NCI-H1436 (cell line): ENCODE measurements at regions not wholly inside any gene's neighbourhood (a gene's known extent, or its start where the extent isn't known, plus 50 kb on each side); places are given as distances from the start of the nearest gene placed in this dataset.

ENCODE experiments used
- DNase-seq: peaks from one replicate; lab custom pipeline; 2025; lab: John Stamatoyannopoulos, UW

- no peak for DNase-seq
Observed at GRCh38 chr20:22315073-22315472, 269.3 kb downstream of the FOXA2 start.

GRCh38 chr20:22312744-22313346 lies 271.5 kb downstream of the FOXA2 start:
- DNase-seq: peak; percentile 18

GRCh38 chr20:22308934-22309333 lies 275.4 kb downstream of the FOXA2 start:
- DNase-seq: no peak

- DNase-seq: no peak
Observed at GRCh38 chr20:22307409-22307808, 277.0 kb downstream of the FOXA2 start.

GRCh38 chr20:22305381-22305780 lies 279.0 kb downstream of the FOXA2 start:
- no peak for DNase-seq

- no peak for DNase-seq
Observed at GRCh38 chr20:22303523-22303922, 280.8 kb downstream of the FOXA2 start.

- DNase-seq: no peak
Observed at GRCh38 chr20:22302039-22302438, 282.3 kb downstream of the FOXA2 start.

- no peak for DNase-seq
Observed at GRCh38 chr20:22293886-22294285, 290.5 kb downstream of the FOXA2 start.

- DNase-seq: no peak
Observed at GRCh38 chr20:22289442-22289841, 294.9 kb downstream of the FOXA2 start.

- no peak for DNase-seq
Observed at GRCh38 chr20:22288957-22289356, 295.4 kb downstream of the FOXA2 start.

GRCh38 chr20:22288156-22288555 lies 296.2 kb downstream of the FOXA2 start:
- no peak for DNase-seq

- DNase-seq: no peak
Observed at GRCh38 chr20:22285555-22285954, 298.8 kb downstream of the FOXA2 start.

- DNase-seq: no peak
Observed at GRCh38 chr20:22282696-22283095, 301.7 kb downstream of the FOXA2 start.

GRCh38 chr20:22274330-22274729 lies 310.0 kb downstream of the FOXA2 start:
- DNase-seq: no peak

GRCh38 chr20:22268675-22269074 lies 315.7 kb downstream of the FOXA2 start:
- DNase-seq: no peak

GRCh38 chr20:22264917-22265316 lies 319.5 kb downstream of the FOXA2 start:
- no peak for DNase-seq

GRCh38 chr20:22260506-22260905 lies 323.9 kb downstream of the FOXA2 start:
- no peak for DNase-seq

- no peak for DNase-seq
Observed at GRCh38 chr20:22257912-22258311, 326.5 kb downstream of the FOXA2 start.

- DNase-seq: no peak
Observed at GRCh38 chr20:22248051-22248667, 336.2 kb downstream of the FOXA2 start.

GRCh38 chr20:22245139-22245538 lies 339.2 kb downstream of the FOXA2 start:
- no peak for DNase-seq

GRCh38 chr20:22243067-22243466 lies 341.3 kb downstream of the FOXA2 start:
- DNase-seq: no peak

GRCh38 chr20:22241609-22242008 lies 342.8 kb downstream of the FOXA2 start:
- DNase-seq: no peak

- no peak for DNase-seq
Observed at GRCh38 chr20:22232923-22233322, 351.4 kb downstream of the FOXA2 start.

GRCh38 chr20:22232473-22232872 lies 351.9 kb downstream of the FOXA2 start:
- no peak for DNase-seq
